ENCODE measurements at regions not wholly inside any gene's neighbourhood (a gene's known extent, or its start where the extent isn't known, plus 50 kb on each side); places are given as distances from the start of the nearest gene placed in this dataset.

- Histone ChIP-seq H3K9ac (ENCODE audit: low read length) (no peak overlapping the region), H3K27ac (ENCODE audit: low read depth, low read length) (no peak overlapping the region)
These were observed 186.3 kb downstream of the HAUS1 start for GRCh38 chr18:46290440-46291020.

GRCh38 chr18:46291149-46291548 lies 187.0 kb downstream of the HAUS1 start:
- no peaks in the 10 kb centered on the region for H3K27me3 ChIP-seq (ENCODE audit: control insufficient read depth, insufficient read depth, low read length)
- H3K36me3 ChIP-seq (ENCODE audit: control insufficient read depth, insufficient read depth, low read length), result no peaks in the 10 kb centered on the region
- no peak overlapping the region for H3K4me3 ChIP-seq (ENCODE audit: low read length)
- no peak overlapping the region for H3K9ac ChIP-seq (ENCODE audit: low read length)
- H3K27ac ChIP-seq (ENCODE audit: low read depth, low read length), result no peak overlapping the region
- H3K4me1 ChIP-seq (ENCODE audit: control insufficient read depth, insufficient read depth, low read length), result no peaks in the 10 kb centered on the region

More at GRCh38 chr18:46290440-46291020, 186.3 kb downstream of the HAUS1 start:
- Histone ChIP-seq H3K27me3 (ENCODE audit: control insufficient read depth, insufficient read depth, low read length) (no peaks in the 10 kb centered on the region), H3K36me3 (ENCODE audit: control insufficient read depth, insufficient read depth, low read length) (no peaks in the 10 kb centered on the region), H3K4me3 (ENCODE audit: low read length) (no peak overlapping the region), H3K4me1 (ENCODE audit: control insufficient read depth, insufficient read depth, low read length) (no peaks in the 10 kb centered on the region)

GRCh38 chr18:46293742-46294181 lies 189.6 kb downstream of the HAUS1 start:
- Histone ChIP-seq H3K27ac (ENCODE audit: low read depth, low read length) (no peak overlapping the region), H3K4me1 (ENCODE audit: control insufficient read depth, insufficient read depth, low read length) (no peaks in the 10 kb centered on the region), H3K9ac (ENCODE audit: low read length) (no peak overlapping the region), H3K36me3 (ENCODE audit: control insufficient read depth, insufficient read depth, low read length) (no peaks in the 10 kb centered on the region), H3K4me3 (ENCODE audit: low read length) (no peak overlapping the region), H3K27me3 (ENCODE audit: control insufficient read depth, insufficient read depth, low read length) (no peaks in the 10 kb centered on the region)

- no peak overlapping the region for H3K27ac ChIP-seq (ENCODE audit: low read depth, low read length)
- no peaks in the 10 kb centered on the region for H3K36me3 ChIP-seq (ENCODE audit: control insufficient read depth, insufficient read depth, low read length)
- H3K4me3 ChIP-seq (ENCODE audit: low read length), result no peak overlapping the region
- H3K4me1 ChIP-seq (ENCODE audit: control insufficient read depth, insufficient read depth, low read length), result no peaks in the 10 kb centered on the region
- H3K27me3 ChIP-seq (ENCODE audit: control insufficient read depth, insufficient read depth, low read length), result no peaks in the 10 kb centered on the region
- no peak overlapping the region for H3K9ac ChIP-seq (ENCODE audit: low read length)
These were observed 190.1 kb downstream of the HAUS1 start for GRCh38 chr18:46294318-46294717.

GRCh38 chr18:46294751-46295150 lies 190.6 kb downstream of the HAUS1 start:
- Histone ChIP-seq H3K9ac (ENCODE audit: low read length) (no peak overlapping the region), H3K27me3 (ENCODE audit: control insufficient read depth, insufficient read depth, low read length) (no peaks in the 10 kb centered on the region), H3K4me1 (ENCODE audit: control insufficient read depth, insufficient read depth, low read length) (no peaks in the 10 kb centered on the region), H3K27ac (ENCODE audit: low read depth, low read length) (no peak overlapping the region), H3K36me3 (ENCODE audit: control insufficient read depth, insufficient read depth, low read length) (no peaks in the 10 kb centered on the region), H3K4me3 (ENCODE audit: low read length) (no peak overlapping the region)

- Histone ChIP-seq H3K27me3 (ENCODE audit: control insufficient read depth, insufficient read depth, low read length) (no peaks in the 10 kb centered on the region), H3K4me1 (ENCODE audit: control insufficient read depth, insufficient read depth, low read length) (no peaks in the 10 kb centered on the region), H3K27ac (ENCODE audit: low read depth, low read length) (no peak overlapping the region), H3K9ac (ENCODE audit: low read length) (no peak overlapping the region), H3K4me3 (ENCODE audit: low read length) (no peak overlapping the region), H3K36me3 (ENCODE audit: control insufficient read depth, insufficient read depth, low read length) (no peaks in the 10 kb centered on the region)
These were observed 191.2 kb downstream of the HAUS1 start for GRCh38 chr18:46295416-46295815.

- Histone ChIP-seq H3K36me3 (ENCODE audit: control insufficient read depth, insufficient read depth, low read length) (no peaks in the 10 kb centered on the region), H3K9ac (ENCODE audit: low read length) (no peak overlapping the region)
These were observed 192.5 kb downstream of the HAUS1 start for GRCh38 chr18:46296656-46297055.

GRCh38 chr18:46297124-46297523 lies 192.9 kb downstream of the HAUS1 start:
- no peak overlapping the region for H3K4me3 ChIP-seq (ENCODE audit: low read length)
- H3K4me1 ChIP-seq (ENCODE audit: control insufficient read depth, insufficient read depth, low read length), result no peaks in the 10 kb centered on the region
- no peak overlapping the region for H3K27ac ChIP-seq (ENCODE audit: low read depth, low read length)
- no peaks in the 10 kb centered on the region for H3K27me3 ChIP-seq (ENCODE audit: control insufficient read depth, insufficient read depth, low read length)
- no peak overlapping the region for H3K9ac ChIP-seq (ENCODE audit: low read length)
- H3K36me3 ChIP-seq (ENCODE audit: control insufficient read depth, insufficient read depth, low read length), result no peaks in the 10 kb centered on the region

More at GRCh38 chr18:46296656-46297055, 192.5 kb downstream of the HAUS1 start:
- no peak overlapping the region for H3K27ac ChIP-seq (ENCODE audit: low read depth, low read length)
- H3K4me3 ChIP-seq (ENCODE audit: low read length), result no peak overlapping the region
- H3K4me1 ChIP-seq (ENCODE audit: control insufficient read depth, insufficient read depth, low read length), result no peaks in the 10 kb centered on the region
- H3K27me3 ChIP-seq (ENCODE audit: control insufficient read depth, insufficient read depth, low read length), result no peaks in the 10 kb centered on the region

- H3K27ac ChIP-seq (ENCODE audit: low read depth, low read length), result no peak overlapping the region
- no peaks in the 10 kb centered on the region for H3K36me3 ChIP-seq (ENCODE audit: control insufficient read depth, insufficient read depth, low read length)
- no peak overlapping the region for H3K4me3 ChIP-seq (ENCODE audit: low read length)
- H3K27me3 ChIP-seq (ENCODE audit: control insufficient read depth, insufficient read depth, low read length), result no peaks in the 10 kb centered on the region
- no peaks in the 10 kb centered on the region for H3K4me1 ChIP-seq (ENCODE audit: control insufficient read depth, insufficient read depth, low read length)
- no peak overlapping the region for H3K9ac ChIP-seq (ENCODE audit: low read length)
These were observed 193.4 kb downstream of the HAUS1 start for GRCh38 chr18:46297621-46298020.

- H3K27ac ChIP-seq (ENCODE audit: low read depth, low read length), result no peak overlapping the region
These were observed 194.3 kb downstream of the HAUS1 start for GRCh38 chr18:46298511-46298910.

GRCh38 chr18:46299465-46300008 lies 195.4 kb downstream of the HAUS1 start:
- Histone ChIP-seq H3K4me1 (ENCODE audit: control insufficient read depth, insufficient read depth, low read length) (no peaks in the 10 kb centered on the region), H3K9ac (ENCODE audit: low read length) (no peak overlapping the region), H3K27ac (ENCODE audit: low read depth, low read length) (no peak overlapping the region), H3K4me3 (ENCODE audit: low read length) (no peak overlapping the region), H3K36me3 (ENCODE audit: control insufficient read depth, insufficient read depth, low read length) (no peaks in the 10 kb centered on the region), H3K27me3 (ENCODE audit: control insufficient read depth, insufficient read depth, low read length) (no peaks in the 10 kb centered on the region)

More at GRCh38 chr18:46298511-46298910, 194.3 kb downstream of the HAUS1 start:
- Histone ChIP-seq H3K27me3 (ENCODE audit: control insufficient read depth, insufficient read depth, low read length) (no peaks in the 10 kb centered on the region), H3K9ac (ENCODE audit: low read length) (no peak overlapping the region), H3K4me3 (ENCODE audit: low read length) (no peak overlapping the region), H3K36me3 (ENCODE audit: control insufficient read depth, insufficient read depth, low read length) (no peaks in the 10 kb centered on the region), H3K4me1 (ENCODE audit: control insufficient read depth, insufficient read depth, low read length) (no peaks in the 10 kb centered on the region)

GRCh38 chr18:46301081-46301480 lies 196.9 kb downstream of the HAUS1 start:
- Histone ChIP-seq H3K27me3 (ENCODE audit: control insufficient read depth, insufficient read depth, low read length) (no peaks in the 10 kb centered on the region), H3K27ac (ENCODE audit: low read depth, low read length) (no peak overlapping the region), H3K4me3 (ENCODE audit: low read length) (no peak overlapping the region), H3K9ac (ENCODE audit: low read length) (no peak overlapping the region), H3K4me1 (ENCODE audit: control insufficient read depth, insufficient read depth, low read length) (no peaks in the 10 kb centered on the region), H3K36me3 (ENCODE audit: control insufficient read depth, insufficient read depth, low read length) (no peaks in the 10 kb centered on the region)

- H3K4me3 ChIP-seq (ENCODE audit: low read length), result no peak overlapping the region
These were observed 197.4 kb downstream of the HAUS1 start for GRCh38 chr18:46301571-46301970.

More at GRCh38 chr18:46301571-46301970, 197.4 kb downstream of the HAUS1 start:
- Histone ChIP-seq H3K36me3 (ENCODE audit: control insufficient read depth, insufficient read depth, low read length) (no peaks in the 10 kb centered on the region), H3K9ac (ENCODE audit: low read length) (no peak overlapping the region), H3K4me1 (ENCODE audit: control insufficient read depth, insufficient read depth, low read length) (no peaks in the 10 kb centered on the region), H3K27ac (ENCODE audit: low read depth, low read length) (no peak overlapping the region), H3K27me3 (ENCODE audit: control insufficient read depth, insufficient read depth, low read length) (no peaks in the 10 kb centered on the region)
